GM12878 (cell line): ENCODE measurements at regions not wholly inside any gene's neighbourhood (a gene's known extent, or its start where the extent isn't known, plus 50 kb on each side); places are given as distances from the start of the nearest gene placed in this dataset.

Experiments
- ATAC-seq: fragments of 200-7000 bp; cut with Tn5 transposase; 3 replicates; pipeline ENCODE4 v1.9.1; 2020; ENCODE audit warnings: mild to moderate bottlenecking, moderate library complexity
- BruUV-seq: library from RNA; stranded (reverse); fragments of 400-500 nt; replicated peaks from 2 replicates; lab custom pipeline; 2021; lab: Mats Ljungman, UMichigan
- CTCF ChIA-PET: fragments of 300-600 bp; sonication (Branson Sonifier 250); formaldehyde crosslinking; extraction: SDS; loops from one replicate; lab custom pipeline; 2021; ENCODE audit warnings: inconsistent platforms; lab: Yijun Ruan, JAX
- POLR2A ChIA-PET: fragments of 350-600 bp; formaldehyde crosslinking; extraction: SDS; loops from one replicate; lab custom pipeline; 2021; ENCODE audit warnings: inconsistent platforms; lab: Charles Lee
- RAD21 ChIA-PET: fragments of 300-600 bp; sonication (Branson Sonifier 250); formaldehyde crosslinking; loops from one replicate; lab custom pipeline; 2023; ENCODE audit warnings: antibody characterized with exemption; ENCODE audit not compliant: unreplicated experiment; lab: Charles Lee
- SMC1A ChIA-PET: fragments of 300-600 bp; sonication (Branson Sonifier 250); formaldehyde crosslinking; loops from one replicate; lab custom pipeline; 2023; ENCODE audit not compliant: unreplicated experiment, uncharacterized antibody; lab: Charles Lee
- DNase-seq: peaks from one replicate; pipeline ENCODE4 v3.0.0-alpha.2; 2011; ENCODE audit warnings: low read depth, low spot score
- FAIRE-seq: peaks from 3 replicates; lab custom pipeline; 2011; peaks lifted over from hg19 to GRCh38; lab: Jason Lieb, UNC
- H2AFZ ChIP-seq: 2 replicates; pipeline ENCODE4 v1.6.0; 2011; ENCODE audit warnings: low read depth, low read length, control low read depth; ENCODE audit not compliant: control insufficient read depth
- H3K27ac ChIP-seq: 2 replicates; pipeline ENCODE4 v1.5.1; 2011; ENCODE audit warnings: control low read depth; ENCODE audit not compliant: control insufficient read depth, insufficient read depth
- H3K27me3 ChIP-seq, 2 experiments: replicated peaks in 1 of 2; 2 replicates each; pipeline versions ENCODE4 v1.6.0 to v1.6.1; 2011; ENCODE audit warnings: low read length in 1 of 2; ENCODE audit not compliant: control insufficient read depth in 2 of 2, insufficient read depth in 2 of 2
- H3K36me3 ChIP-seq, 2 experiments: 2 replicates each; pipeline ENCODE4 v1.5.1; 2011; ENCODE audit warnings: low read length in 1 of 2; ENCODE audit not compliant: control insufficient read depth in 2 of 2, insufficient read depth in 2 of 2
- H3K4me1 ChIP-seq: 2 replicates; pipeline ENCODE4 v1.6.1; 2011; ENCODE audit warnings: mild to moderate bottlenecking, low read length, moderate library complexity, mixed read lengths; ENCODE audit not compliant: control insufficient read depth, insufficient read depth
- H3K4me2 ChIP-seq: 2 replicates; pipeline ENCODE4 v1.6.0; 2011; ENCODE audit warnings: control low read depth; ENCODE audit not compliant: control insufficient read depth, insufficient read depth
- H3K4me3 ChIP-seq: fragments of 200-600 bp; sonication (generic); 2 replicates; pipeline ENCODE4 v1.5.1; 2016
- H3K79me2 ChIP-seq: 2 replicates; pipeline ENCODE4 v1.6.0; 2011; ENCODE audit warnings: low read length; ENCODE audit not compliant: control insufficient read depth, insufficient read depth
- H3K9ac ChIP-seq: 2 replicates; pipeline ENCODE4 v1.8.0; 2011; ENCODE audit warnings: low read length, control low read depth, mixed read lengths; ENCODE audit not compliant: control insufficient read depth, insufficient read depth
- H3K9me3 ChIP-seq: replicated peaks from 3 replicates; pipeline ENCODE4 v1.5.1; 2011; ENCODE audit warnings: mild to moderate bottlenecking, low read length; ENCODE audit not compliant: control insufficient read depth, insufficient read depth
- H4K20me1 ChIP-seq: 2 replicates; pipeline ENCODE4 v1.6.0; 2011; ENCODE audit not compliant: control insufficient read depth, insufficient read depth
- BHLHE40 ChIP-seq, 2 experiments: fragments of 450-650 bp in 1 of 2; IDR thresholded peaks; 2 replicates each; pipeline ENCODE4 v1.6.1; 2011 to 2017; ENCODE audit warnings: low read depth in 2 of 2, borderline replicate concordance in 1 of 2, improper control_type of control experiment in 1 of 2, low read length in 1 of 2, mild to moderate bottlenecking in 1 of 2
- CEBPZ ChIP-seq: fragments of 150-350 bp; IDR thresholded peaks from 2 replicates; pipeline ENCODE4 v1.6.1; 2016; ENCODE audit warnings: low read depth, low read length
- CHD2 ChIP-seq: IDR thresholded peaks from 2 replicates; pipeline ENCODE4 v1.6.1; 2011; ENCODE audit warnings: low read depth, low read length, improper control_type of control experiment, borderline replicate concordance
- HSF1 ChIP-seq: fragments of 150-350 bp; IDR thresholded peaks from 2 replicates; pipeline ENCODE4 v1.6.1; 2014; ENCODE audit warnings: mild to moderate bottlenecking, low read depth, low read length
- IKZF1 ChIP-seq: fragments of 450-650 bp; conservative IDR thresholded peaks from 2 replicates; pipeline ENCODE4 v1.6.1; 2017; ENCODE audit warnings: antibody characterized with exemption, mild to moderate bottlenecking
- MTA2 ChIP-seq: fragments of 450-650 bp; IDR thresholded peaks from 2 replicates; pipeline ENCODE4 v1.6.1; 2016; ENCODE audit warnings: low read depth, mild to moderate bottlenecking, moderate library complexity
- MXI1 ChIP-seq: fragments of 150-350 bp; IDR thresholded peaks from 2 replicates; pipeline ENCODE4 v1.6.1; 2011; ENCODE audit warnings: low read depth, mild to moderate bottlenecking, inconsistent platforms, low read length, improper control_type of control experiment
- NKRF ChIP-seq: fragments of 450-650 bp; conservative IDR thresholded peaks from 2 replicates; pipeline ENCODE4 v1.6.1; 2017; ENCODE audit warnings: mild to moderate bottlenecking, moderate library complexity
- POLR2AphosphoS5 ChIP-seq: IDR thresholded peaks from 2 replicates; pipeline ENCODE4 v1.6.1; 2011; ENCODE audit warnings: mild to moderate bottlenecking, low read length, inconsistent platforms
- SIX5 ChIP-seq: IDR thresholded peaks from 2 replicates; pipeline ENCODE4 v1.6.1; 2011; ENCODE audit warnings: mild to moderate bottlenecking, low read depth, low read length, moderate library complexity; ENCODE audit not compliant: severe bottlenecking
- SKIL ChIP-seq: fragments of 450-650 bp; IDR thresholded peaks from 2 replicates; pipeline ENCODE4 v1.6.1; 2017; ENCODE audit warnings: mild to moderate bottlenecking, low read depth, inconsistent platforms; ENCODE audit not compliant: poor library complexity, severe bottlenecking
- SMARCA5 ChIP-seq: fragments of 450-650 bp; IDR thresholded peaks from 2 replicates; pipeline ENCODE4 v1.6.1; 2017; ENCODE audit warnings: mild to moderate bottlenecking
- SMC3 ChIP-seq: IDR thresholded peaks from 2 replicates; pipeline ENCODE4 v1.6.1; 2011; ENCODE audit warnings: low read length, improper control_type of control experiment, borderline replicate concordance
- YY1 ChIP-seq: IDR thresholded peaks from 2 replicates; pipeline ENCODE4 v1.6.1; 2011; ENCODE audit warnings: low read depth, mild to moderate bottlenecking, low read length
- ZNF384 ChIP-seq: IDR thresholded peaks from 2 replicates; pipeline ENCODE4 v1.6.1; 2012; ENCODE audit warnings: low read depth, mild to moderate bottlenecking, low read length, improper control_type of control experiment, borderline replicate concordance
- WGBS: methylation state at CpG from one replicate; pipeline ENCODE4 v1.1.6; 2016; ENCODE audit warnings: low lambda C conversion rate; ENCODE audit not compliant: insufficient replicate concordance, insufficient coverage; ENCODE audit errors: missing lambda C conversion rate; 5-methylcytosine and 5-hydroxymethylcytosine counted together
- in situ Hi-C: fragments of 300-500 bp; cut with MboI; formaldehyde crosslinking; loops from 9 replicates; pipeline ENCODE4 v1.14.3; 2018; ENCODE audit warnings: mixed read lengths
- intact Hi-C: fragments of 100-400 bp; cut with micrococcal nuclease; formaldehyde crosslinking; loops from one replicate; pipeline ENCODE4 v1.14.2; 2022; ENCODE audit not compliant: unreplicated experiment

GRCh38 chr3:81097889-81098288, 663.6 kb downstream of the GBE1 start (continued):
- TF ChIP-seq SKIL: no peak
- TF ChIP-seq CHD2: no peak

- POLR2A ChIA-PET: no interaction called here
- no peak overlapping the region for H3K4me3 ChIP-seq
- in situ Hi-C loops: no loop called here
- no peak overlapping the region for H3K9ac ChIP-seq
- no peaks in the 10 kb centered on the region for H3K4me1 ChIP-seq
- RAD21 ChIA-PET: no interaction called here
- 53% methylated on average over 5 of the region's 5 CpGs for WGBS
- no peak overlapping the region for H3K4me2 ChIP-seq
- no peak overlapping the region for H2AFZ ChIP-seq
- intact Hi-C loops: no loop called here
- no TSS peak for BruUV-seq
- CTCF ChIA-PET: no interaction called here
- H4K20me1 ChIP-seq: no peaks in the 10 kb centered on the region
- FAIRE-seq (no peak), DNase-seq (no peak), ATAC-seq (no peak)
- SMC1A ChIA-PET: no interaction called here
- no peaks in the 10 kb centered on the region for H3K27me3 ChIP-seq
- no peaks in the 10 kb centered on the region for H3K9me3 ChIP-seq
- H3K79me2 ChIP-seq: no peaks in the 10 kb centered on the region
- no peak overlapping the region for H3K27ac ChIP-seq
- H3K36me3 ChIP-seq: no peaks in the 10 kb centered on the region
- TF ChIP-seq CHD2 (no peak), MTA2 (no peak), BHLHE40 (IDR thresholded peaks at IDR 0.05; ENCODE audit: borderline replicate concordance in 1 of 2, low read depth in 2 of 2, low read length in 1 of 2) (no peak), ZNF384 (no peak), NKRF (no peak), HSF1 (no peak), YY1 (no peak), CEBPZ (no peak), SMC3 (no peak), SIX5 (no peak), MXI1 (no peak), IKZF1 (no peak), SMARCA5 (no peak), POLR2AphosphoS5 (no peak)
Observed at GRCh38 chr3:81095956-81096355, 665.5 kb downstream of the GBE1 start.
